H9 (cell line): ENCODE measurements at regions not wholly inside any gene's neighbourhood (a gene's known extent, or its start where the extent isn't known, plus 50 kb on each side); places are given as distances from the start of the nearest gene placed in this dataset.

ENCODE experiments used
- DNase-seq: peaks from one replicate; pipeline ENCODE4 v3.0.0-alpha.2; 2017
- H2AFZ ChIP-seq: one replicate; pipeline ENCODE4 v1.6.1; 2013; ENCODE audit warnings: mild to moderate bottlenecking, low read length, control low read depth, moderate library complexity
- H2AK5ac ChIP-seq: 2 replicates; pipeline ENCODE4 v1.6.1; 2013; ENCODE audit warnings: low read length, control low read depth, mixed read lengths; ENCODE audit not compliant: insufficient read length
- H2BK120ac ChIP-seq: one replicate; pipeline ENCODE4 v1.6.1; 2013; ENCODE audit warnings: low read depth, mild to moderate bottlenecking, low read length, control low read depth, inconsistent platforms; ENCODE audit not compliant: poor library complexity, severe bottlenecking
- H2BK12ac ChIP-seq: 2 replicates; pipeline ENCODE4 v1.6.1; 2013; ENCODE audit warnings: low read length, control low read depth, mixed read lengths, low read depth; ENCODE audit not compliant: insufficient read length
- H2BK15ac ChIP-seq: 2 replicates; pipeline ENCODE4 v1.6.1; 2013; ENCODE audit warnings: low read depth, low read length, control low read depth
- H2BK20ac ChIP-seq: one replicate; pipeline ENCODE4 v1.6.1; 2013; ENCODE audit warnings: low read depth, mild to moderate bottlenecking, low read length, control low read depth, inconsistent platforms; ENCODE audit not compliant: poor library complexity, severe bottlenecking
- H2BK5ac ChIP-seq: 2 replicates; pipeline ENCODE4 v1.6.1; 2013; ENCODE audit warnings: low read length, control low read depth, mixed read lengths; ENCODE audit not compliant: insufficient read length
- H3K14ac ChIP-seq: 2 replicates; pipeline ENCODE4 v1.6.1; 2013; ENCODE audit warnings: low read length, control low read depth; ENCODE audit not compliant: insufficient read depth
- H3K18ac ChIP-seq: 2 replicates; pipeline ENCODE4 v1.6.1; 2013; ENCODE audit warnings: low read depth, mild to moderate bottlenecking, mixed read lengths, low read length, control low read depth; ENCODE audit not compliant: insufficient read length
- H3K23ac ChIP-seq: 2 replicates; pipeline ENCODE4 v1.6.1; 2013; ENCODE audit warnings: low read length, control low read depth, mixed read lengths, low read depth; ENCODE audit not compliant: insufficient read length
- H3K23me2 ChIP-seq: 2 replicates; pipeline ENCODE4 v1.6.1; 2013; ENCODE audit warnings: low read depth, mild to moderate bottlenecking, mixed read lengths, low read length, control low read depth; ENCODE audit not compliant: insufficient read length, poor library complexity, severe bottlenecking
- H3K27ac ChIP-seq: 2 replicates; pipeline ENCODE4 v1.5.1; 2013; ENCODE audit warnings: low read length, control low read depth, mixed read lengths, low read depth; ENCODE audit not compliant: insufficient read length
- H3K27me3 ChIP-seq: 2 replicates; pipeline ENCODE4 v1.6.1; 2013; ENCODE audit warnings: low read length, control low read depth, inconsistent platforms; ENCODE audit not compliant: insufficient read depth
- H3K4ac ChIP-seq: 2 replicates; pipeline ENCODE4 v1.6.1; 2013; ENCODE audit warnings: low read depth, mild to moderate bottlenecking, control low read depth, inconsistent platforms, low read length, moderate library complexity
- H3K4me1 ChIP-seq: 2 replicates; pipeline ENCODE4 v1.6.1; 2013; ENCODE audit warnings: low read length, control low read depth, inconsistent platforms; ENCODE audit not compliant: insufficient read depth
- H3K4me2 ChIP-seq: 2 replicates; pipeline ENCODE4 v1.6.1; 2013; ENCODE audit warnings: low read length, control low read depth, mixed read lengths; ENCODE audit not compliant: insufficient read length, insufficient read depth
- H3K56ac ChIP-seq: 2 replicates; pipeline ENCODE4 v1.6.1; 2013; ENCODE audit warnings: low read depth, mild to moderate bottlenecking, mixed read lengths, low read length, control low read depth; ENCODE audit not compliant: insufficient read length
- H3K79me1 ChIP-seq: 2 replicates; pipeline ENCODE4 v1.6.1; 2013; ENCODE audit warnings: low read depth, mild to moderate bottlenecking, moderate library complexity, low read length, control low read depth, inconsistent platforms; ENCODE audit not compliant: insufficient read depth, poor library complexity, severe bottlenecking
- H3K79me2 ChIP-seq: 2 replicates; pipeline ENCODE4 v1.6.1; 2013; ENCODE audit warnings: low read length, control low read depth, inconsistent platforms; ENCODE audit not compliant: insufficient read depth
- H3K9ac ChIP-seq: 2 replicates; pipeline ENCODE4 v1.6.1; 2013; ENCODE audit warnings: low read length, control low read depth, mixed read lengths; ENCODE audit not compliant: insufficient read length; ENCODE audit errors: extremely low read depth
- H3K9me3 ChIP-seq: one replicate; pipeline ENCODE4 v1.6.1; 2013; ENCODE audit warnings: low read depth, low read length, inconsistent platforms; ENCODE audit not compliant: control insufficient read depth
- H3T11ph ChIP-seq: one replicate; pipeline ENCODE4 v1.6.1; 2013; ENCODE audit warnings: mild to moderate bottlenecking, low read length, control low read depth, inconsistent platforms
- H4K20me1 ChIP-seq: one replicate; pipeline ENCODE4 v1.6.1; 2013; ENCODE audit not compliant: control insufficient read depth, insufficient read length, insufficient read depth
- H4K5ac ChIP-seq: 2 replicates; pipeline ENCODE4 v1.6.1; 2013; ENCODE audit warnings: low read depth, mild to moderate bottlenecking, mixed read lengths, low read length, control low read depth; ENCODE audit not compliant: insufficient read length
- H4K8ac ChIP-seq: replicated peaks from 2 replicates; pipeline ENCODE4 v1.6.1; 2013; ENCODE audit warnings: low read length, control low read depth, mixed read lengths, low read depth; ENCODE audit not compliant: insufficient read length
- H4K91ac ChIP-seq: 2 replicates; pipeline ENCODE4 v1.6.1; 2013; ENCODE audit warnings: low read depth, mild to moderate bottlenecking, moderate library complexity, mixed read lengths, low read length, control low read depth; ENCODE audit not compliant: insufficient read length
- H3K27ac Mint-ChIP-seq, 3 experiments: 2 replicates in 2 of 3; 3 replicates in 1 of 3; pipeline ENCODE4 v1.8.0; 2020 to 2021; ENCODE audit warnings: mixed read lengths in 3 of 3, mild to moderate bottlenecking in 1 of 3, moderate library complexity in 1 of 3
- H3K27me3 Mint-ChIP-seq: 2 replicates; pipeline ENCODE4 v1.8.0; 2021; ENCODE audit warnings: low read depth, mild to moderate bottlenecking, moderate library complexity, mixed read lengths
- H3K36me3 Mint-ChIP-seq, 3 experiments: 2 replicates in 2 of 3; 3 replicates in 1 of 3; pipeline ENCODE4 v1.8.0; 2020 to 2021; ENCODE audit warnings: low read depth in 3 of 3, mixed read lengths in 3 of 3; ENCODE audit not compliant: insufficient read depth in 1 of 3
- H3K4me1 Mint-ChIP-seq, 2 experiments: 2 replicates each; pipeline ENCODE4 v1.8.0; 2020; ENCODE audit warnings: mixed read lengths in 2 of 2
- H3K4me3 Mint-ChIP-seq, 2 experiments: 2 replicates in 1 of 2; 3 replicates in 1 of 2; pipeline ENCODE4 v1.8.0; 2020 to 2021; ENCODE audit warnings: mild to moderate bottlenecking in 2 of 2, mixed read lengths in 2 of 2, moderate library complexity in 1 of 2
- H3K9me3 Mint-ChIP-seq, 2 experiments: 2 replicates in 1 of 2; 3 replicates in 1 of 2; pipeline ENCODE4 v1.8.0; 2020; ENCODE audit warnings: mild to moderate bottlenecking in 2 of 2, mixed read lengths in 2 of 2, moderate library complexity in 1 of 2
- WGBS: extraction: QIAGEN DNeasy Blood & Tissue Kit; methylation state at CpG from one replicate; pipeline ENCODE4 v1.1.7; 2013; ENCODE audit warnings: missing lambda C conversion rate, low lambda C conversion rate, mixed read lengths; ENCODE audit not compliant: insufficient read length; ENCODE audit errors: extremely low coverage; 5-methylcytosine and 5-hydroxymethylcytosine counted together
- TF ChIP-seq, protein P1 (sequence below): fragments of 200-600 bp; sonication (generic); conservative IDR thresholded peaks from 3 replicates; pipeline ENCODE4 v1.8.0; 2021; ENCODE audit warnings: antibody characterized with exemption, mild to moderate bottlenecking

DNA sequence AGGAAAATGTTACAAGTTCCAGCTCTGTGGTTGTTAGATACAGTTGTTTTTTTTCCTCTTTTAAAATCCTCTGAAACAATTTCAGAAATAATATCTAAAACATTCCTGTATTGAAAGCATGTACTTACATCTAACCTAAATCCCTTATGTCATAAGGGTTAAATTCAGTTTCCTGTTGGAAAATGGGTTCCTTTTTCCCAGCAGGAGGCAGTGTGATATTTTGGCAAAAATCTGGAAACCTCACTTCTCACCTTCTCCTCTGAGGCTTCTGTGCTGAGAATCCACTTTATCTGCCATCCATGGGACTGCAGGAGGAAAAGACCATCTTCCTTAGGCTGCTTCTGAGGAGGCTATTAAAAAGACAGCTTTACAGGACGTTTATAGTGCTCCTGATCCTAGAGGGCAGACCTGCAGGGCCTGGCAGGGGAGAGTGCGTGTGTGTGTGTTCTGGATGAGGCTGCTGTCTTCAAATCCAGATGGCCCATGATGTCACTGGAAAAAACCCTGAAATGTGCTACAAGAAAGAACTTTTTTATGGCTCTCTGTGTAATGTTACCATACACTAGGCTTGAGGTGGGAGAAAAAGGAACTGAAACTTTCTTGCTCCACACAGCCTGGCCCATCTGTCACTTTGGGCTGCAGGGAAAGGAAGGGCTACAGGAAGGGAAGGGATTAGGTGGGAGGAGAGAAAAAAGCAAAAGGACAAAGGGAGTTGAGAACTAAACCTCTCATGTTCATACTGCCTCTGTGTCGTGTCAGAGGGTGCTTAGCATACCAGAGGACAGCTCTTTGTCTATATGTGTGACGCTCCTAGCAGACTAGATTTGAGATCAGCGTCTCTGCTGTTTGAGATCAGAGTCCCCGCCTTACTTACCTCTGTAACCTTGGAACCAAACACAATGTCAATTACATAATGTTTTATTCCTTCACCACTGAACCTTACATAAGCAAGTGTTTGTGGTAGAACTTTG lies 379.2 kb upstream of the SPAG17 start:
- Histone ChIP-seq H2AK5ac (no peak overlapping the region), H3K23me2 (no peaks in the 10 kb centered on the region), H3K9me3 (no peaks in the 10 kb centered on the region), H3K4ac (no peak overlapping the region), H3K4me1 (no peaks in the 10 kb centered on the region), H3K4me2 (no peak overlapping the region), H3K27me3 (no peaks in the 10 kb centered on the region), H3T11ph (no peak overlapping the region), H3K79me1 (no peaks in the 10 kb centered on the region), H4K5ac (no peak overlapping the region), H3K79me2 (no peaks in the 10 kb centered on the region), H3K56ac (no peak overlapping the region), H3K23ac (no peak overlapping the region), H3K9ac (no peak overlapping the region), H2BK120ac (no peak overlapping the region), H2BK12ac (no peak overlapping the region), H2AFZ (no peak overlapping the region), H3K14ac (no peak overlapping the region), H4K91ac (no peak overlapping the region), H2BK20ac (no peak overlapping the region), H4K20me1 (no peaks in the 10 kb centered on the region), H2BK15ac (no peak overlapping the region), H2BK5ac (no peak overlapping the region), H3K27ac (no peak overlapping the region), H3K18ac (no peak overlapping the region), H4K8ac (no peak overlapping the region)
- no peaks in the 10 kb centered on the region; a peak in 1 of 5 replicates for H3K9me3 Mint-ChIP-seq
- DNase-seq = no peak
- H3K36me3 Mint-ChIP-seq = no peaks in the 10 kb centered on the region
- H3K27me3 Mint-ChIP-seq = no peaks in the 10 kb centered on the region
- peak overlapping the region in 1 of 3 experiments; percentile 16; a peak in 2 of 7 replicates for H3K27ac Mint-ChIP-seq
- WGBS = no CpG with 5 or more reads among the region's 6 CpGs
- no peak overlapping the region for H3K4me3 Mint-ChIP-seq
- TF ChIP-seq, protein P1, sequence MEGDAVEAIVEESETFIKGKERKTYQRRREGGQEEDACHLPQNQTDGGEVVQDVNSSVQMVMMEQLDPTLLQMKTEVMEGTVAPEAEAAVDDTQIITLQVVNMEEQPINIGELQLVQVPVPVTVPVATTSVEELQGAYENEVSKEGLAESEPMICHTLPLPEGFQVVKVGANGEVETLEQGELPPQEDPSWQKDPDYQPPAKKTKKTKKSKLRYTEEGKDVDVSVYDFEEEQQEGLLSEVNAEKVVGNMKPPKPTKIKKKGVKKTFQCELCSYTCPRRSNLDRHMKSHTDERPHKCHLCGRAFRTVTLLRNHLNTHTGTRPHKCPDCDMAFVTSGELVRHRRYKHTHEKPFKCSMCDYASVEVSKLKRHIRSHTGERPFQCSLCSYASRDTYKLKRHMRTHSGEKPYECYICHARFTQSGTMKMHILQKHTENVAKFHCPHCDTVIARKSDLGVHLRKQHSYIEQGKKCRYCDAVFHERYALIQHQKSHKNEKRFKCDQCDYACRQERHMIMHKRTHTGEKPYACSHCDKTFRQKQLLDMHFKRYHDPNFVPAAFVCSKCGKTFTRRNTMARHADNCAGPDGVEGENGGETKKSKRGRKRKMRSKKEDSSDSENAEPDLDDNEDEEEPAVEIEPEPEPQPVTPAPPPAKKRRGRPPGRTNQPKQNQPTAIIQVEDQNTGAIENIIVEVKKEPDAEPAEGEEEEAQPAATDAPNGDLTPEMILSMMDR = peak; percentile 30; the same call in 2 of the 3 replicates
- H3K4me1 Mint-ChIP-seq = peaks cover 13% of the 10 kb centered on the region in 2 experiments
